Stimulated activated naive B cell treated with anti-CD40 and anti-IgM and Interleukin-4, amounts not matched to agents 10 μg/mL and 1 μg/mL and 100 μg/mL, for 72 hours (primary cell): ENCODE measurements at regions not wholly inside any gene's neighbourhood (a gene's known extent, or its start where the extent isn't known, plus 50 kb on each side); places are given as distances from the start of the nearest gene placed in this dataset.

Experiments used
- ATAC-seq, 2 donors: fragments of 150-1000 bp; cut with Tn5 transposase; replicated peaks; 2 replicates each; pipeline ENCODE4 v1.10.0; 2021; ENCODE audit warnings: moderate library complexity in 1 of 2
- DNase-seq: peaks from one replicate; pipeline ENCODE4 v3.0.0; 2021
- H3K27ac Mint-ChIP-seq: one replicate; pipeline ENCODE4 v1.8.0; 2022; ENCODE audit warnings: mild to moderate bottlenecking, mixed read lengths
- H3K27me3 Mint-ChIP-seq, 2 donors: one replicate each; pipeline ENCODE4 v1.8.0; 2022; ENCODE audit warnings: mixed read lengths in 2 of 2
- H3K36me3 Mint-ChIP-seq, 2 donors: one replicate each; pipeline ENCODE4 v1.8.0; 2022; ENCODE audit warnings: mixed read lengths in 2 of 2, mild to moderate bottlenecking in 1 of 2
- H3K4me1 Mint-ChIP-seq, 2 donors: one replicate each; pipeline ENCODE4 v1.8.0; 2022; ENCODE audit warnings: mixed read lengths in 2 of 2, mild to moderate bottlenecking in 1 of 2
- H3K4me3 Mint-ChIP-seq, 2 donors: one replicate each; pipeline ENCODE4 v1.8.0; 2022; ENCODE audit warnings: mild to moderate bottlenecking in 2 of 2, mixed read lengths in 2 of 2, moderate library complexity in 1 of 2
- H3K9me3 Mint-ChIP-seq, 2 donors: one replicate each; pipeline ENCODE4 v1.8.0; 2022; ENCODE audit warnings: mixed read lengths in 2 of 2, mild to moderate bottlenecking in 1 of 2

GRCh38 chr2:8030573-8031303, 651.1 kb upstream of the ID2 start:
- Mint-ChIP-seq H3K36me3 (no peaks in the 10 kb centered on the region), H3K4me3 (no peak overlapping the region), H3K9me3 (peaks cover 0 to 1% of the 10 kb centered on the region in 2 donors), H3K27me3 (peaks cover 7 to 14% of the 10 kb centered on the region in 2 donors), H3K27ac (no peak overlapping the region), H3K4me1 (peaks cover 0 to 2% of the 10 kb centered on the region in 2 donors)
- ATAC-seq, result no peak
- DNase-seq, result no peak

GRCh38 chr2:8031370-8031769, 650.5 kb upstream of the ID2 start:
- DNase-seq (no peak), ATAC-seq (no peak)
- H3K9me3 Mint-ChIP-seq, result peaks cover 0 to 1% of the 10 kb centered on the region in 2 donors
- H3K27ac Mint-ChIP-seq, result no peak overlapping the region
- H3K4me3 Mint-ChIP-seq, result no peak overlapping the region
- peaks cover 7 to 9% of the 10 kb centered on the region in 2 donors for H3K27me3 Mint-ChIP-seq
- H3K4me1 Mint-ChIP-seq, result peaks cover 0 to 2% of the 10 kb centered on the region in 2 donors
- no peaks in the 10 kb centered on the region for H3K36me3 Mint-ChIP-seq

GRCh38 chr2:8033546-8034096, 648.2 kb upstream of the ID2 start:
- DNase-seq, result no peak
- Mint-ChIP-seq H3K36me3 (no peaks in the 10 kb centered on the region), H3K27ac (no peak overlapping the region), H3K27me3 (no peaks in the 10 kb centered on the region), H3K4me1 (peaks cover 0 to 7% of the 10 kb centered on the region in 2 donors), H3K9me3 (peaks cover 0 to 4% of the 10 kb centered on the region in 2 donors), H3K4me3 (no peak overlapping the region)
- no peak for ATAC-seq

GRCh38 chr2:8036366-8036765, 645.5 kb upstream of the ID2 start:
- ATAC-seq, result peak; percentile 57 to 67
- no peak overlapping the region for H3K4me3 Mint-ChIP-seq

GRCh38 chr2:8039732-8040131, 642.1 kb upstream of the ID2 start:
- Mint-ChIP-seq H3K27me3 (peaks cover 0 to 4% of the 10 kb centered on the region in 2 donors), H3K4me3 (no peak overlapping the region)
- no peak for ATAC-seq

More at GRCh38 chr2:8036366-8036765, 645.5 kb upstream of the ID2 start:
- no peak for DNase-seq
- Mint-ChIP-seq H3K9me3 (peaks cover 0 to 4% of the 10 kb centered on the region in 2 donors), H3K4me1 (peaks cover 0 to 5% of the 10 kb centered on the region in 2 donors), H3K27me3 (no peaks in the 10 kb centered on the region), H3K27ac (no peak overlapping the region), H3K36me3 (no peaks in the 10 kb centered on the region)

GRCh38 chr2:8043295-8043694, 638.6 kb upstream of the ID2 start:
- DNase-seq (no peak), ATAC-seq (no peak)
- Mint-ChIP-seq H3K27me3 (peaks cover 11 to 14% of the 10 kb centered on the region in 2 donors), H3K9me3 (peaks cover 8 to 11% of the 10 kb centered on the region in 2 donors), H3K4me3 (no peak overlapping the region), H3K36me3 (no peaks in the 10 kb centered on the region), H3K4me1 (no peaks in the 10 kb centered on the region), H3K27ac (no peak overlapping the region)

More at GRCh38 chr2:8039732-8040131, 642.1 kb upstream of the ID2 start:
- Mint-ChIP-seq H3K27ac (no peak overlapping the region), H3K36me3 (no peaks in the 10 kb centered on the region), H3K4me1 (peaks cover 0 to 5% of the 10 kb centered on the region in 2 donors), H3K9me3 (peaks cover 8 to 16% of the 10 kb centered on the region in 2 donors)
- DNase-seq, result no peak

GRCh38 chr2:8044046-8044594, 637.7 kb upstream of the ID2 start:
- Mint-ChIP-seq H3K4me3 (no peak overlapping the region), H3K9me3 (peaks cover 8 to 11% of the 10 kb centered on the region in 2 donors), H3K27ac (peak overlapping the region; percentile 44), H3K4me1 (no peaks in the 10 kb centered on the region), H3K27me3 (peaks cover 11 to 14% of the 10 kb centered on the region in 2 donors), H3K36me3 (no peaks in the 10 kb centered on the region)
- ATAC-seq (no peak), DNase-seq (no peak)

- ATAC-seq, result no peak
- DNase-seq, result no peak
- Mint-ChIP-seq H3K36me3 (no peaks in the 10 kb centered on the region), H3K27me3 (peaks cover 11 to 14% of the 10 kb centered on the region in 2 donors), H3K4me3 (no peak overlapping the region), H3K27ac (no peak overlapping the region), H3K9me3 (peaks cover 8 to 11% of the 10 kb centered on the region in 2 donors), H3K4me1 (no peaks in the 10 kb centered on the region)
Measured at GRCh38 chr2:8045081-8045614, 636.7 kb upstream of the ID2 start.

GRCh38 chr2:8046849-8047248, 635.0 kb upstream of the ID2 start:
- Mint-ChIP-seq H3K4me3 (no peak overlapping the region), H3K9me3 (peaks cover 8 to 9% of the 10 kb centered on the region in 2 donors), H3K27ac (no peak overlapping the region), H3K27me3 (peaks cover 11 to 14% of the 10 kb centered on the region in 2 donors), H3K36me3 (no peaks in the 10 kb centered on the region), H3K4me1 (no peaks in the 10 kb centered on the region)
- DNase-seq, result no peak
- no peak for ATAC-seq

GRCh38 chr2:8049176-8049575, 632.7 kb upstream of the ID2 start:
- Mint-ChIP-seq H3K9me3 (no peaks in the 10 kb centered on the region), H3K4me1 (peaks cover 4 to 5% of the 10 kb centered on the region in 2 donors), H3K27ac (no peak overlapping the region), H3K27me3 (peaks cover 11 to 14% of the 10 kb centered on the region in 2 donors), H3K4me3 (no peak overlapping the region), H3K36me3 (no peaks in the 10 kb centered on the region)
- no peak for DNase-seq
- ATAC-seq, result no peak

GRCh38 chr2:8049851-8050571, 631.8 kb upstream of the ID2 start:
- ATAC-seq, result no peak

GRCh38 chr2:8053216-8053615, 628.6 kb upstream of the ID2 start:
- Mint-ChIP-seq H3K27me3 (peaks cover 0 to 5% of the 10 kb centered on the region in 2 donors), H3K9me3 (peaks cover 6 to 7% of the 10 kb centered on the region in 2 donors), H3K4me1 (peaks cover 6 to 8% of the 10 kb centered on the region in 2 donors), H3K36me3 (peaks cover 0 to 3% of the 10 kb centered on the region in 2 donors), H3K4me3 (no peak overlapping the region), H3K27ac (no peak overlapping the region)
- ATAC-seq (no peak), DNase-seq (no peak)

More at GRCh38 chr2:8049851-8050571, 631.8 kb upstream of the ID2 start:
- Mint-ChIP-seq H3K36me3 (no peaks in the 10 kb centered on the region), H3K27me3 (peaks cover 7 to 11% of the 10 kb centered on the region in 2 donors), H3K9me3 (no peaks in the 10 kb centered on the region), H3K27ac (no peak overlapping the region), H3K4me1 (peaks cover 4 to 5% of the 10 kb centered on the region in 2 donors), H3K4me3 (no peak overlapping the region)
- DNase-seq, result no peak

- peaks cover 0 to 3% of the 10 kb centered on the region in 2 donors for H3K36me3 Mint-ChIP-seq
- H3K4me1 Mint-ChIP-seq, result peaks cover 10 to 17% of the 10 kb centered on the region in 2 donors
- no peak overlapping the region for H3K27ac Mint-ChIP-seq
- H3K27me3 Mint-ChIP-seq, result peaks cover 0 to 5% of the 10 kb centered on the region in 2 donors
- ATAC-seq (no peak), DNase-seq (no peak)
- no peak overlapping the region for H3K4me3 Mint-ChIP-seq
- H3K9me3 Mint-ChIP-seq, result peaks cover 6 to 7% of the 10 kb centered on the region in 2 donors
Measured at GRCh38 chr2:8054070-8054469, 627.8 kb upstream of the ID2 start.

GRCh38 chr2:8058652-8059051, 623.2 kb upstream of the ID2 start:
- no peak overlapping the region for H3K4me3 Mint-ChIP-seq
- peaks cover under 1 to 5% of the 10 kb centered on the region in 2 donors for H3K27me3 Mint-ChIP-seq
- peaks cover 0 to 3% of the 10 kb centered on the region in 2 donors for H3K36me3 Mint-ChIP-seq
- ATAC-seq, result peak; percentile 54 to 65
- peaks cover 6 to 15% of the 10 kb centered on the region in 2 donors for H3K4me1 Mint-ChIP-seq
- H3K9me3 Mint-ChIP-seq, result peaks cover 6 to 7% of the 10 kb centered on the region in 2 donors
- no peak for DNase-seq
- no peak overlapping the region for H3K27ac Mint-ChIP-seq
